ENCODE measurements at regions not wholly inside any gene's neighbourhood (a gene's known extent, or its start where the extent isn't known, plus 50 kb on each side); places are given as distances from the start of the nearest gene placed in this dataset.
A peak's percentile ranks its signal among the peaks of the same experiment; 100 is the strongest.

DNA sequence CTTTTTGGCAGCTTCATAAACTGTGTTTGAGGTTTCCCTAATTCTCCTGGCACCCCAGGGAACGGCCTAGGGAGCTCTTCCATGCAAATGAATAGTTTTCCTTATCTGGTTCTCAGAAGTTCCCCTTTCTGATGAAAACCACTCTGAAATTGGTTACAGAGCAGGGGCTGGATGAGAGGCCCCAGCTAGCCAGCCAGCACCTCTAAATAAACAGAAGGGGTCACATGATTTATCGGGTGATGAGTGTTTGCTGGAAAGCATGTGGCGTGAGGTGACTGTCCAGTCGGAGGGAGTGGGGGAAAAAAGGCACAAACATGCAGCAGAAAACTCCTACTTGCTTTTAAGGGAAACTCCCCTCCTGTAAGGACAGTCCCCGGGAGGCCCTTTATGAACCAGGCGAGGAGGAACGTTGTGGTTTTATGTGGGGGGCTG is 261.2 kb upstream of the ANKRD55 start:
- H3K4me3 ChIP-seq (ENCODE audit: low read depth, low read length), result no peak overlapping the region

DNA sequence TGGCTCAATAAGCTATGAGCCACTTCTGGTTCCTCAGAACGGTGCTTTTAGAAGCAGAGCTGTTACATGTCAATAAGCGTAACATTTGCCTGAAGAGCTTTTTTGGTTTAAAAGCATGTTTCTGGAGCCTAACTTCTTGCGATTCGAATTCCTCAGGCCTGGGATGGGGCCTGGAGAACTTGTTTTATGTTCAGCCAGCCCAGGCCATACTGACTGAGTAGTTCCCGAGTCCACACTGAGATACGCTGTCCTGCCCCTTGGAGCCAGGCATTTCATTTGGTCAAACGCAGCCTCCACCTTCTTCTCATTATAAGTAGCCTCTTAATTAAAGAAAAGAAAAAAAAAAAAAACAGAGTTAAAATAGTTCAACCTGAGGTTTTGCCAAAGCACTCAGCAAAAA is 260.6 kb upstream of the ANKRD55 start:
- no peak overlapping the region for H3K4me3 ChIP-seq (ENCODE audit: low read depth, low read length)

DNA sequence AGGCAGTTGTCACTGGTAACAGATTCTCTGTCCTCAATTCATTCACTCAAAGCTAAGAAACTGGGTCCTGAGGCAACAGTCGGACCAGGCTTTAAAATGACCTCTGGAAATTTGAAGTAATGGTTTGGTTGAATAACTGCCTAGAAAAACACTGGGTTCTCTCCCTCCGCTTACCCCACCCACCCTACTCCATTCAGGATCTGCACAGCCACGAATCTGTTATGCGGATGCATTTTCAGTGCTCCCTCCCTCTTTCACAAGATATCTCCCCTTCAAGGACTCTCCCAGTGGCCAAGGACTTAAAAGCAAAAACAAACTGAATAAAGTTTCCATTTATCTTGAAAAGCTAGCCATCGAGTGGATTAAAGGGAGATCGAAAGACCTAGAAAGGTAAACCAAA is 260.2 kb upstream of the ANKRD55 start:
- no peak overlapping the region for H3K4me3 ChIP-seq (ENCODE audit: low read depth, low read length)

DNA sequence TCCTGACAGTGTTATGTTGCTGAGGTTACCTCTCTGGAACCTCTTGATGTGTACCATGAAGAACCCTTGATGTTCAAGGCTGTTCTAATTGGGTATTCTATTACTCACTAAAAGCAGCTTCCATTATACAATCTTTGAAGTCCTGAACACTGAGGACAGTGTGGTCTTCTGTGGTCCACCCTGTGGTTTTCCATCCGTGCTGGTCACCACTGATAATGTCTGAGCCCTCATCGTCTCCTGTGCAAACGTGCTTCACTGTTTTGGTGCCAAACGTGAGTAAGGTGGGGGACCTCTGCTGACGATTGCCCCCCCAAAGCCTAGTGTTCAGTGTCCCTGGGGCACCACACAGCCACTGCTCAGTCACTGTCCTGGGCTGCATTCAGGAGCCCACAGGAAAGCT is 259.7 kb upstream of the ANKRD55 start:
- H3K4me3 ChIP-seq (ENCODE audit: low read depth, low read length), result no peak overlapping the region

DNA sequence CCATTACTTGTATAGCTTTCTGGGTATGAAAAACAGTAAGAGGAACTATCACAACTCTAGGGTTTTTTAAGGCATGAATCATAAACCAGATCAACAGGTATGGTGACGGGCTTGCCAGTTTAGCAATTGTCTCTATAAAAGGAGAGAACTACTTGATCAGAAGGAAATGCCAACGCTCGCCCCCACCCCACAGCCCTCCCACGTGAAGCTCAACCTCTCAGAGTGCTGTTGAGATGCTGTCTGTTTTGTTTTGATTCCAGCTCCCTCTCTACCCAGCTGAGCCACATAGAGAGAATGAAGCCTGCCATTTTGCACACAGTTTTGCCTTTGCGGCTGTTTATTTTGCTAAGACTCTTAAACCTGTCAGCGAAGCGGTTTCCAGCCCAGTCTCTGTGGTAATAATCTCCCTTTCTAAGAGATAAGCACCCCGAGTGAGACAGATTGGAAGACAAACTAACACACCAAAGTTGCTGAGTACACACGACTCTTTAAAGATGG is 257.9 kb upstream of the ANKRD55 start:
- H3K4me3 ChIP-seq (ENCODE audit: low read depth, low read length), result no peak overlapping the region

DNA sequence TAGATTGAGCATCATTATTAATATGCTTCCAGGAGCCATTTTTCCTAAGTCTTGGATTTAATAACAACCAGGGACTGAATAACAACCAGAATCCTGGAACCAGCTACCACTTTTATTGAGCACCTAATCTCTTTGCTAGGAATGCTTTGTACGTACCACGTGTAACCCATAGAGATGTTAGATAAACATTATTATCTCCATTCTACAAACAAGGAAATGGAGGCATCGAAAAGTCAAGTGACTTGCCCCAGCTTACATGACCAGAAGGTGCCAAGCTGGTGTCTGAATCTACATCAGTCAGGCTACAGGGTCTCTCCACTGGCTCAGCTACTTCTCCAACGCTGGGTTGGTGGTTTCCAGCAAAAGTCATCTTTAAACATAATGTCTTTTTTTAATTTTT is 256.1 kb upstream of the ANKRD55 start:
- H3K4me3 ChIP-seq (ENCODE audit: low read depth, low read length), result no peak overlapping the region

DNA sequence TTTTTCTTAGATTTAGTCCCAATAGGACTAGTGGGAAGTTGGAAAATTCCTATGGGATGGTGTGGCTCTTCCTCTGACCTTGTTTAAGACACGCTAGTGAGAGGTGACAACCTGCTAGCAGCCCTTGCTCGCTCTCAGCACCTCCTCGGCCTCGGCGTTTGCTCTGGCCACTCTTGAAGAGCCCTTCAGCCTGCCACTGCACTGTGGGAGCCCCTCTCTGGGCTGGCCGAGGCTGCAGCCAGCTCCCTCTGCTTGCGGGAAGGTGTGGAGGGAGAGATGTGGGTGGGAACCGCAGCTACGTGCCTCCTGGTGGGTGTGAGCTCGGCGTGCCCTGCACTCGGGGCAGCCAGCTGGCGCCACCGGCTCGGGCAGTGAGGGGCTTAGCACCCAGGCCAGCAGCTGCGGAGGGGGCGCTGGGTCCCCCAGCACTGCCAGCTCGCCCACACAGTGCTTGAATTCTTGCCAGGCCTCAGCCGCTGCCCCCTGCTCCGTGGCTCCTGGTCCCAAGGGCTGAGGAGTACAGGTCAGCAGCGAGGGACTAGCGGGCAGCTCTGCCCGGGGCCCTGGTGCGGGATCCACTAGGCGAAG is 254.5 kb upstream of the ANKRD55 start:
- no peak overlapping the region for H3K4me3 ChIP-seq (ENCODE audit: low read depth, low read length)

DNA sequence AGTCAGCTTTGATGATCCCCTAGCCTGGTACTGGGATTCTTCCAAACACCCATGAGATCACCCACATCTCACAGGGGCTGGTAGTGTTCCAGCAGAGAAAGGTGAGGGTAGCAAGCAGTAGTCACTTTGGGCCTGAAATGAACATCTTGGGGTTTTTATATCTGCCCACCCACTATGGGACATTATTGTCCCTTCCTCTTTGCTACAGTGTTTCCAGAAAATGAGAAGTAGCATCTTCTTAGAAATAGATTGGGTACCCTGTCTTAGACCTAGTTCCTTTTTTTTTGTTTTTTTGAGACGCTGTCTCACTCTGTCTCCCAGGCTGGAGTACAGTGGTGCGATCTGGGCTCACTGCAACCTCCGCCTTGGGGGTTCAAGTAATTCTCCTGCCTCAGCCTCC is 249.2 kb upstream of the ANKRD55 start:
- H3K4me3 ChIP-seq (ENCODE audit: low read depth, low read length), result no peak overlapping the region

DNA sequence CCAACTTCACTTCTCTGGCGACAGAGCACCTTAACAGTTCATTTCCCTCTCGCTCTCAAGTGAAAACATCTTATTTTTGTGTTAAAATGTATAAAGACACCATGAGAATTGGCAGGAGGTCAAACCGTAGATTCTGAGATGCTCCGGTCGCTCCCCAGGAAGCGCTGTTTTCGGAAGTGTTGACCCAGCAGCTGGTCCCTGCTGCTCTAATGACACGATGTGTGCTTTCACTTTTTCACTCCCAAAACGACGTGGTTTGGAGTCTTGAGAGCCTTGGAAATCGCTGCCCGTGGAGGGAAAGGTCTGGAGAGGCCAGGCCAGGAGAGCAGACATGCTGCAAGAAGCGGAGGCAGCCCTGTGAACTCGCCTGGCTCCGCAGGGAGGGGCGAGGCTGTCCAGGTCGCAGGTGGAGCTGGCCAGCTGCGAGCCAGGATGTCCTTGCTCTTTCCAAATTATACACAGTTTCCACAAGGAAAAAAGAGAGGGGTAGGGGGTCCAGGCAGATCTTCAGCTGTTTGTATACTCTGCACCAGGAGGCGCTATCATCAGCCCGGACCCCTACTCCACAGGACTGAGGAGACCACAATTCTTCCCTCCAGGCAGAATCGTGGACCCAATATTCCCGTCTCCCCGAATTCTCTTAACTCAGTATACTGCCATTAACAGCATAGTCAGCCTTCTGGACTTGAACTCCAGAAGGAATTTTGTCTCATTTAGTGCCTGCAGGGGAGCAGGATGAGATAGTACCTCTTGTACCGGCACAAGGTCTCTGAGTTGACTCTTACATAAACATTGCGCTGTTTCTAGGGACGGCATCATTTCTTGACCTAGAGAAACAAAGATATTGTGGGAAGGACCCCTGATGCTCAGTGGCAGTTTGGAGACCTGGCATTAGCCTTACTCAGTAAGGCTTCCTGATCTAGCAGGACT is 248.6 kb upstream of the ANKRD55 start:
- peak overlapping the region; percentile 48 for H3K4me3 ChIP-seq (ENCODE audit: low read depth, low read length)

DNA sequence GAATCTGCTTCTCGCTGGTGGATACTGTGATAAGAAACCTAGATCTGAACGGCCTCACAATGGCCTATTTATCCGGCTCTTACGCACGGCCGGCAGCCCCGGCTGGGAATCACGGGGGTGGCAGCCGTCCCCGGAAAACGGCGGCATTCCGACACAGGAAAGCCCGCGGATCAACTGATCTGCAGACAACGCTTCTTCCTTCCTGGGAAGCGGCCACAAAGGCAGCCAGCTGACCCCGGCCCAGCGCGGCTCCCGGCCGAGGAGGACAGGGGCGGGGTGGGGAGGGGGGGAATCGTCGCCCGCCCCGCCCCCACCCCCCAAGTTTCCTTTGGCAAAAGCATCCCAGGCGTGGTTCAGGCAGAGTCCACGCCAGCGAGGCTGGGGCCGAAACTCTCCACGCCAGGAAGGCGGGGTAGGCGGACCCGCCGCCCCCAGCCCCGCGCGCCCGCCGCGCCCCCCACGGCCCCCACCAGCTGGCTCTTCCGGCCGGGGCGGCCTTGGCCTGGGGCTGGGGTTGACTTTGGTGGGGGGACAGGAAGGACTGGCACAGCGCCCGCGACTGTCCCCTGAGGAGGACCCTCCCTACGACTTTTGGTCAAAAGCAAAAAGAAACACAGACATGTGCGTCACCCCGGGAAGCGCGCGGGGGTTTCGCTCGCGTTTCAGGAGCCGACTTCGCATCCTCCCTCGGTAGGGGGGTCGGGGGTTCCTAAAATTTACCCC is 247.7 kb upstream of the ANKRD55 start:
- peak overlapping the region; percentile 48 for H3K4me3 ChIP-seq (ENCODE audit: low read depth, low read length)

DNA sequence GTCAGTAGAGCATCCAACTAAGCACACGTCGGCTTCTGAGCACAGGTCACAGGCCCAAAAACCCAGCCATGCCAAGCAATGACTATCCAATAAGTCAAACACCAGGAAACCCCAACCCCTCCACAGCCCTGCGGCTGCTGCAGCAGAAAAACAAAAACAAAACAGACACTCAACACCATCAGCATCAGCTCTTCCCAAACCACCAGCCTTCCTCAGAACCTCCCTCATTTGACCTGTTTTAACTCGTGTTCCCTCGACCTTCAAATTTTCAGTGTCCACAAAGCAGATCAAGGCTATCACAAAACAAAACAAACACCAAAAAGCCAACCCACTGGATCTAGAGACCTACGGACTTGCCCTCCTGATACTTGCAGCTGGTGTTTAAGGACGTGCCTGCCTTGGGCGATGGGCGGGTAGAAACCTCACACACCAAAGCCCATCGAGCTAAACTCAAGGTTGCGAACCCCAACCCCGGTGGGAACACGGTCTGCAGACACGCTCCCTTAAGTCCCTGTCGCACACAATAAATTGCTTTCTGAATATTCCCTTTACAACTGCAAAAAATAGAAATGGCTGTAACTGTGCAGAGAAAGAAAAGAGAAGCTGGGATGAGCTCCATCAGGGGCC is 247.1 kb upstream of the ANKRD55 start:
- H3K4me3 ChIP-seq (ENCODE audit: low read depth, low read length), result peak overlapping the region; percentile 28

DNA sequence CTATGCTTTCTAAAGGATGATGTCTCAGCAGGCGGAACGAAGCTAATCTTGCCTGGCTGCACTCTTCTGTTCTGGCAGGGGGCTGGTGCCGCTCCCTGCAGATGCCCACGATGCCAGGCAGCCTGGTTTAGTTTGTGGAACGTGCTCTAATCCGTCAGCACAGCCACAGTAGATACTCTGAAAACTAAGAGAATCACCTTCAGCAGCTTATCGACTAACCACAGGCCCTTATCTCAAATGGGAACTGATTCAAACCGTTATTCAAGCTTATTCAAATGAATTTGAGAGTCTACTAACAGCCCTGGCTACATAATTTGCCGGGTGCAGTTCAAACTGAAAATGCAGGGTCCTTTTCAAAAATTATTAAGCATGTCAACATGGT is 246.6 kb upstream of the ANKRD55 start:
- H3K4me3 ChIP-seq (ENCODE audit: low read depth, low read length), result no peak overlapping the region

DNA sequence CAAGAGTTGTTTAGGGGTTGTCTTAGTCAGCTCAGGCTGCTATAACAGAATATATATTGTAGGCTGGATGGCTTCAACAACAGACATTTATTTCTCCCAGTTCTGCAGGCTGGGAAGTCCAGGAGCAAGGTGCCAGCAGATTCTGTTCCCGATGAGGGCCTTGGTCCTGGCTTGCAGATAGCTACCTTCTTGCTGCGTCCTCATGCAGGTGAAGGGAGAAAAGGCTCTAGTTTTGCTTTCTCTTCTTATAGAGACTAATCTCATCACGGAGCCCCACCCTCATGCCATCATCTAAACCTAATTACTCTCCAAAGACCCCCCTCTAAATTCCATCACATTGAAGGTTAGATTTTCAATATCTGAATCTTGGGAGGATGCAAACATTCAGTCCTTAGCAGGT is 246.0 kb upstream of the ANKRD55 start:
- H3K4me3 ChIP-seq (ENCODE audit: low read depth, low read length), result no peak overlapping the region

DNA sequence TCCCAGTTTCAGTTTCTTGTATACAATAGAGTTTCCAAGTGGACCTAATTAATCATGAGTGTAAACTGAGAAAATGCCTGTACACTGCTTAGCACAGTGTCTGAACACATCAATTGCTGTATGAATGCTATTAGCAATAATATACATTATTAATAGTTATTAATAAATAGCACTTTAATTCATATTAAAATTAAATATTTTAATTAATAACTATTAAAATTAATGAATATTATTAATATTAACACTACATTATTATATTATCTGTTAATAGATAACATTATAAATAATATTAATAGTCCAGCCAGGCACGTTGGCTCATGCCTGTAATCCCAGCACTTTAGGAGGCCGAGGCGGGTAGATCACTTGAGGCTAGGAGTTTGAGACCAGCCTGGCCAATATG is 244.9 kb upstream of the ANKRD55 start:
- H3K4me3 ChIP-seq (ENCODE audit: low read depth, low read length), result no peak overlapping the region

DNA sequence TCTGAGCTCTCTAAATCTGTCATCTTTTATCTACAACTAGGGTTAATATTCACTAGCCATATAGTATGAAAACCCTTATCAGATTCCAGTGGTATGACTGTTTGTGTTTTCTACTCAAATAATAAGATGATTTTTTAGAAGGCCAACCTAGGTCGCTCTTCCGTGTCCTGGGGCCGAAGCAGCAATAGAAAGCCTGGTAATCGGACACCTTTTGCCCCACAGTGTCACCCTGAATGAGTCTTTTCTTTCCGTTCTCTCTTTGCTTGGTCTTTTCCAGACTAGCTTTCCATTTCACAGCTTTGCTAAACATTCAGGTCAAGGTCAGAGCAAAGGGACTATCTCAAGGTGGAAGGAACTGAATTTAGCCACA is 243.3 kb upstream of the ANKRD55 start:
- H3K4me3 ChIP-seq (ENCODE audit: low read depth, low read length), result no peak overlapping the region

DNA sequence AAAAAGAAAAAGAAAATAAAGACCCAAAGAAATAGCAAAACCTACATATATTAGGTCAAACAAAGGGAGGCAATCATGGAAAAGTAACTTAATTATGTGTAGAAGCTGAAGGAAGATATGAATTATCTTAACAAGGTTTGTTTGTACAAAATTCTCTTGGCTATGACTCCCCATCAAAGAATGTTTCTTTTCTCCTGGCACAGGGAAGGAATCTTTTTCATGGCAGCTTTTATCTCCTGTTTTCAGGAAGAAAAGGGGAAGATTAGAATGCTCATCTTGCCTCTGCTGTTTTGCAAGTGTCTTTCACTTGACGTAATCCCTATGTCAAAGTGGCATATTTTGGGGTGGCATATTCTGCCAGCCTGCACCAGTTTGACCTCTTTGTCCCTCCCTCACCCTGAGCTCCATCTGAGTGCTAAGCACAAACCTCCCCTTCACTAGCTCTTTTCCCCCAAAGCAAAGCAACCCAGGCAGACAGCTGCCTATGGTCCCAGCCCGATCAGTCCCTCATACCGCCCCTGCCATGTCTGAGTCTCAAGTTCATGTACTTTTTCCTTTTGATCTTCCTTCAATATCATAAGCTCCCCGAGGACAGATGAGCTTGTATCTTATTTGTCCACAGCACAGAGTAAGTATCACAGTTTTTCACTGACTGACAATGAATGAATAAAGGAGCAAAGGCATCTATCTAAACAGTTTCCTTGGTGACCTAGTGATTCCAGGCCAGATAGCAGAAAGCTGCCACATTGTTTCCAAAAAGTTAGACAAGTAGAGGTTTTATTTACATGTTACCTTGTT is 242.8 kb upstream of the ANKRD55 start:
- H3K4me3 ChIP-seq (ENCODE audit: low read depth, low read length), result no peak overlapping the region

DNA sequence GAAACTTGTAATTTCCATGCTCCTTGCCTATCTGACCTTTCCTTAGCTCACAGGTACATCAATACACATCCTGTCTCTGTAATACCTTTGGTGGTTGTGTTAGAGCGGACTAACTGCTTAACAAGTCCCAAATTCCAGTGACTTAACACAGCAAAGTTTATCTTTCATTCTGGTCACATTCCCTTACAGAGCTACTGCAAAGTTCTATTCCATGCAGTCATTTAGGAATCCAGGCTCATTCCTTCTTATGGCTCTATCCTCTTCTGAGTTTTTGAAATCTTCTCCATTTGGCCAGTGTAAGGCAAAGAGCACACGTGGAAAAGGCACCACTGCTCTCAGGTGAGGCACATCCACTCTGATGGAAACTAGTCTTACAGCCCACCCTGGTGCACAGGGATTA is 238.6 kb upstream of the ANKRD55 start:
- H3K4me3 ChIP-seq (ENCODE audit: low read depth, low read length), result no peak overlapping the region

DNA sequence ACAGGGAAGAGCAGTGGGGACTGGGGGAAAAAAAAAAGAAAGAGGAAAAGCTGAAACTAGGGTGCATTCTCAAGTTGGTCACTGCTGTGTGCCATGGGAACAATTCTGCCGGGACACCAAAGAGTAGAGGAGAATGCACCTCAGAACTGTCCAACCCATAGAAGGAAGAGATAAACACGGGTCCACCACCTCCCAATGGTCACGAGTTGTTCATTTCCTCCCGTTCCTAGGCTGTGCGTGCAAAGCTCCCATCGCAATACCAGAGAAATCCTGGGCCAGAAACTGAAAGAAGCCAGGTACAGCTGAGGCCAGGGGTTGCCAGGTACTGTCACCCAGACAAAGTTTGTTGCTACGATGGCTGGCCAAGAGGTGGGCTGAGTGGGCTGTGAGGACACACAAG is 236.9 kb upstream of the ANKRD55 start:
- H3K4me3 ChIP-seq (ENCODE audit: low read depth, low read length), result no peak overlapping the region

DNA sequence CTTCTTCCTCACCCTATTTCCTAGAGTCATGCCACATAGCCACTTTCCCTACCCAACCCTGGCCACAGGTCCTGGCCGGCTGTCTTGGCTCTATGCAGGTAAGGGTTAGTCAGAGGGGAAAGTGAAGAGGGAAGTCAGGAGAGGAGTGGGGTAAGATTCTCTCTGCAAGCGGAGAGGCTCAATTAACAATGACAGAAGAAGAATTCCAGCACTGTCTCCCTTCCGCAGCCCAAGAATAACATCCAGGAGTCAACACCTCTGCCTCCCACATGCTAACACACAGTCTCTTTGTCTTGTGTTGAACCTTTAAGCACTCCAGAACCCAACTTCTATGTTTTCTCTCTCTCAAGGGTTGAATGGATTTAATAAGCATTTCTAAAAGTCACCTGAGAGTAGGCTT is 235.1 kb upstream of the ANKRD55 start:
- no peak overlapping the region for H3K4me3 ChIP-seq (ENCODE audit: low read depth, low read length)

DNA sequence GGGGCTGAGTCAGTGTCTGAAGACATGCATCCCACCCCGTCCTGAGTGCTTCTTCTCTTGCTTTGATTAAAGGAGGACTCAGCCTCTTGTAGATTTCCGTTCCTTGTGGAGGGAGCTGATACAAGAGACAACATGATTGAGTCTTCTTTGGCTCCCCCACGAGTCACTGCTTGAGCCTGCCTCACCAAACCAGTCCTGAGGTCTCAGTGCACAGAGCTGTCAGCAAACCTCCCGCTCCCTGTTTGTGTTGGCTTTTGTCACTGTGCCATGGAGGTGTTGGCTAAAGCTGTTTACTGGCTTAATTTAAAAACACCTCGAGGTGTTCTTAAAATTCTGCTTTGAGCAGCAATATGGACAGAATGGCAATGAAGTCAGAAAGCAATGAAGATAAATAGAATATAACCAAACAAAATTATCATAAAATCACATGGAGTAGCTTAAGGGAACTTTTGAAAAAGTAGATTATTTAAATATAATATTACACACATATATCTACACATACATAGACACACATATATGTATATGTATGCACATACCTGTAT is 234.1 kb upstream of the ANKRD55 start:
- H3K4me3 ChIP-seq (ENCODE audit: low read depth, low read length), result no peak overlapping the region

All from iPS-11a (cell line).